H1 (cell line): ENCODE measurements at regions not wholly inside any gene's neighbourhood (a gene's known extent, or its start where the extent isn't known, plus 50 kb on each side); places are given as distances from the start of the nearest gene placed in this dataset.

Experiments
- CREB1 ChIP-seq: IDR thresholded peaks from 2 replicates; pipeline ENCODE4 v1.6.1; 2012; ENCODE audit warnings: inconsistent platforms
- EP300 ChIP-seq, 2 experiments: IDR thresholded peaks; 1 replicate in 1 of 2; 2 replicates in 1 of 2; pipeline ENCODE4 v1.6.1; 2011 to 2012; ENCODE audit warnings: low read depth in 2 of 2, low read length in 2 of 2, mild to moderate bottlenecking in 2 of 2, borderline replicate concordance in 1 of 2, inconsistent platforms in 1 of 2, moderate library complexity in 1 of 2
- JUND ChIP-seq: IDR thresholded peaks from 2 replicates; pipeline ENCODE4 v1.6.1; 2011; ENCODE audit warnings: mild to moderate bottlenecking, improper control_type of control experiment, low read length
- POLR2A ChIP-seq, 2 experiments: IDR thresholded peaks; 1 replicate in 1 of 2; 2 replicates in 1 of 2; pipeline ENCODE4 v1.6.1; 2011; ENCODE audit warnings: low read depth in 2 of 2, low read length in 2 of 2, mild to moderate bottlenecking in 2 of 2; ENCODE audit errors: control extremely low read depth in 1 of 2
- POLR2AphosphoS5 ChIP-seq: IDR thresholded peaks from 2 replicates; pipeline ENCODE4 v1.6.1; 2011; ENCODE audit warnings: low read depth, low read length
- RBBP5 ChIP-seq: IDR thresholded peaks from 2 replicates; pipeline ENCODE4 v1.7.1; 2012; ENCODE audit warnings: low read depth, mild to moderate bottlenecking, inconsistent platforms, low read length, moderate library complexity, borderline replicate concordance
- TF ChIP-seq, protein P1 (sequence below), 3 experiments: IDR thresholded peaks; 1 replicate in 2 of 3; 2 replicates in 1 of 3; pipeline versions ENCODE4 v1.5.1 to v1.6.1; 2011; ENCODE audit warnings: low read length in 3 of 3, mild to moderate bottlenecking in 3 of 3, inconsistent platforms in 2 of 3, low read depth in 1 of 3, moderate library complexity in 1 of 3; ENCODE audit not compliant: insufficient read depth in 1 of 3; ENCODE audit errors: control extremely low read depth in 1 of 3

GRCh38 chr10:71141528-71141927 lies 70.8 kb upstream of the UNC5B start:
- TF ChIP-seq POLR2A (IDR thresholded peaks at IDR 0.05; ENCODE audit: control extremely low read depth in 1 of 2, low read depth in 2 of 2, low read length in 2 of 2) (no peak), JUND (no peak), POLR2AphosphoS5 (no peak), RBBP5 (no peak), CREB1 (no peak), EP300 (IDR thresholded peaks at IDR 0.05; ENCODE audit: borderline replicate concordance in 1 of 2, low read depth in 2 of 2, low read length in 2 of 2) (no peak)
- TF ChIP-seq, protein P1, sequence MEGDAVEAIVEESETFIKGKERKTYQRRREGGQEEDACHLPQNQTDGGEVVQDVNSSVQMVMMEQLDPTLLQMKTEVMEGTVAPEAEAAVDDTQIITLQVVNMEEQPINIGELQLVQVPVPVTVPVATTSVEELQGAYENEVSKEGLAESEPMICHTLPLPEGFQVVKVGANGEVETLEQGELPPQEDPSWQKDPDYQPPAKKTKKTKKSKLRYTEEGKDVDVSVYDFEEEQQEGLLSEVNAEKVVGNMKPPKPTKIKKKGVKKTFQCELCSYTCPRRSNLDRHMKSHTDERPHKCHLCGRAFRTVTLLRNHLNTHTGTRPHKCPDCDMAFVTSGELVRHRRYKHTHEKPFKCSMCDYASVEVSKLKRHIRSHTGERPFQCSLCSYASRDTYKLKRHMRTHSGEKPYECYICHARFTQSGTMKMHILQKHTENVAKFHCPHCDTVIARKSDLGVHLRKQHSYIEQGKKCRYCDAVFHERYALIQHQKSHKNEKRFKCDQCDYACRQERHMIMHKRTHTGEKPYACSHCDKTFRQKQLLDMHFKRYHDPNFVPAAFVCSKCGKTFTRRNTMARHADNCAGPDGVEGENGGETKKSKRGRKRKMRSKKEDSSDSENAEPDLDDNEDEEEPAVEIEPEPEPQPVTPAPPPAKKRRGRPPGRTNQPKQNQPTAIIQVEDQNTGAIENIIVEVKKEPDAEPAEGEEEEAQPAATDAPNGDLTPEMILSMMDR (IDR thresholded peaks at IDR 0.05; ENCODE audit: control extremely low read depth in 1 of 3, insufficient read depth in 1 of 3, low read depth in 1 of 3, low read length in 3 of 3) = no peak
